ENCODE measurements at regions not wholly inside any gene's neighbourhood (a gene's known extent, or its start where the extent isn't known, plus 50 kb on each side); places are given as distances from the start of the nearest gene placed in this dataset.
"Not testable (repeated sequence)": the region's sequence is repeated elsewhere in the genome, so short reads cannot be mapped to it uniquely, and the experiment has no call there.

GRCh38 chr2:90079374-90079773, 1387.9 kb downstream of the RPIA start:
- Histone ChIP-seq H2AFZ (ENCODE audit: low read length) (no peak overlapping the region; the same call in 1 of the 2 replicates), H3K9me2 (ENCODE audit: insufficient read depth, low read length) (no peaks in the 10 kb centered on the region), H3K4me1 (ENCODE audit: insufficient read depth, low read length, poor library complexity, severe bottlenecking) (peaks cover 15% of the 10 kb centered on the region), H4K20me1 (ENCODE audit: insufficient read depth, low read length) (no peaks in the 10 kb centered on the region), H3K27ac (ENCODE audit: low read depth, low read length, poor library complexity, severe bottlenecking) (no peak overlapping the region), H3K4me3 (ENCODE audit: low read depth, low read length, poor library complexity, severe bottlenecking) (no peak overlapping the region), H3K4me2 (ENCODE audit: low read length) (no peak overlapping the region), H3K36me3 (ENCODE audit: insufficient read depth, low read length) (no peaks in the 10 kb centered on the region), H3K79me2 (ENCODE audit: insufficient read depth, low read depth, low read length) (no peaks in the 10 kb centered on the region), H3K9me3 (ENCODE audit: low read length) (no peaks in the 10 kb centered on the region)
- ChIA-PET POLR2A (no interaction called here), CTCF (ENCODE audit: unreplicated experiment) (no interaction called here)
- no TSS peak for BruUV-seq (replicated peaks)
- no peak for TF ChIP-seq CTCF (conservative IDR thresholded peaks at IDR 0.05; ENCODE audit: low read length)
- no peak for TF ChIP-seq EZH2phosphoT487 (IDR thresholded peaks at IDR 0.05; ENCODE audit: borderline replicate concordance, low read depth, low read length)
- no peak for DNase-seq (ENCODE audit: low spot score)
- intact Hi-C loops (cut with micrococcal nuclease; ENCODE audit: unreplicated experiment): no loop called here

GRCh38 chr2:90087792-90088191, 1396.3 kb downstream of the RPIA start:
- H3K27ac ChIP-seq (ENCODE audit: low read depth, low read length, poor library complexity, severe bottlenecking); CTCF ChIA-PET (ENCODE audit: unreplicated experiment); H4K20me1 ChIP-seq (ENCODE audit: insufficient read depth, low read length); POLR2A ChIA-PET; H2AFZ ChIP-seq (ENCODE audit: low read length); H3K9me3 ChIP-seq (ENCODE audit: low read length); H3K79me2 ChIP-seq (ENCODE audit: insufficient read depth, low read depth, low read length); H3K4me1 ChIP-seq (ENCODE audit: insufficient read depth, low read length, poor library complexity, severe bottlenecking); BruUV-seq (replicated peaks); H3K4me3 ChIP-seq (ENCODE audit: low read depth, low read length, poor library complexity, severe bottlenecking); H3K36me3 ChIP-seq (ENCODE audit: insufficient read depth, low read length); H3K4me2 ChIP-seq (ENCODE audit: low read length); intact Hi-C loops (cut with micrococcal nuclease; ENCODE audit: unreplicated experiment); H3K9me2 ChIP-seq (ENCODE audit: insufficient read depth, low read length): not testable (repeated sequence)
- TF ChIP-seq CTCF (conservative IDR thresholded peaks at IDR 0.05; ENCODE audit: low read length): peak; percentile 56
- DNase-seq (ENCODE audit: low spot score): peak; percentile 47

GRCh38 chr2:90093571-90094270, 1402.2 kb downstream of the RPIA start:
- POLR2A ChIA-PET; H3K9me2 ChIP-seq (ENCODE audit: insufficient read depth, low read length); H3K9me3 ChIP-seq (ENCODE audit: low read length); H3K4me3 ChIP-seq (ENCODE audit: low read depth, low read length, poor library complexity, severe bottlenecking); H3K27ac ChIP-seq (ENCODE audit: low read depth, low read length, poor library complexity, severe bottlenecking); DNase-seq (ENCODE audit: low spot score); BruUV-seq (replicated peaks); H3K4me2 ChIP-seq (ENCODE audit: low read length); CTCF ChIA-PET (ENCODE audit: unreplicated experiment); H3K36me3 ChIP-seq (ENCODE audit: insufficient read depth, low read length); H3K79me2 ChIP-seq (ENCODE audit: insufficient read depth, low read depth, low read length); intact Hi-C loops (cut with micrococcal nuclease; ENCODE audit: unreplicated experiment); H4K20me1 ChIP-seq (ENCODE audit: insufficient read depth, low read length); H2AFZ ChIP-seq (ENCODE audit: low read length); H3K4me1 ChIP-seq (ENCODE audit: insufficient read depth, low read length, poor library complexity, severe bottlenecking): not testable (repeated sequence)
